ENCODE measurements at regions not wholly inside any gene's neighbourhood (a gene's known extent, or its start where the extent isn't known, plus 50 kb on each side); places are given as distances from the start of the nearest gene placed in this dataset.

GRCh38 chr11:122330279-122330965 lies 214.4 kb upstream of the BLID start:
- Mint-ChIP-seq H3K36me3 (ENCODE audit: insufficient read depth, unreplicated experiment) (no peaks in the 10 kb centered on the region), H3K9me3 (ENCODE audit: unreplicated experiment) (no peaks in the 10 kb centered on the region), H3K27me3 (ENCODE audit: insufficient read depth, unreplicated experiment) (peaks cover 12% of the 10 kb centered on the region), H3K4me1 (ENCODE audit: low read depth, unreplicated experiment) (no peaks in the 10 kb centered on the region), H3K27ac (ENCODE audit: unreplicated experiment) (no peak overlapping the region), H3K4me3 (ENCODE audit: unreplicated experiment) (no peak overlapping the region)
- POLR2A ChIA-PET, result no interaction called here
- Histone ChIP-seq H3K4me3 (ENCODE audit: low read depth, low read length) (no peak overlapping the region), H3K4me1 (no peaks in the 10 kb centered on the region), H3K36me3 (ENCODE audit: control insufficient read depth, insufficient read depth, low read length) (no peaks in the 10 kb centered on the region), H3K27me3 (replicated peaks; ENCODE audit: control insufficient read depth, insufficient read depth, low read length) (no peaks in the 10 kb centered on the region), H3K9me3 (no peaks in the 10 kb centered on the region)
- DNase-seq, result no peak
- BruUV-seq (replicated peaks), result no TSS peak
- no peak for TF ChIP-seq CTCF (IDR thresholded peaks at IDR 0.05; ENCODE audit: insufficient read depth in 1 of 2, low read depth in 1 of 2, low read length in 1 of 2, severe bottlenecking in 1 of 2, unreplicated experiment in 1 of 2)
- intact Hi-C loops (cut with micrococcal nuclease; ENCODE audit: unreplicated experiment), result no loop called here
- CTCF ChIA-PET, result no interaction called here

GRCh38 chr11:122327528-122327927 lies 211.5 kb upstream of the BLID start:
- CTCF ChIA-PET, result no interaction called here
- POLR2A ChIA-PET, result no interaction called here
- Histone ChIP-seq H3K4me3 (ENCODE audit: low read depth, low read length) (no peak overlapping the region), H3K36me3 (ENCODE audit: control insufficient read depth, insufficient read depth, low read length) (no peaks in the 10 kb centered on the region), H3K27me3 (replicated peaks; ENCODE audit: control insufficient read depth, insufficient read depth, low read length) (no peaks in the 10 kb centered on the region), H3K4me1 (no peaks in the 10 kb centered on the region), H3K9me3 (no peaks in the 10 kb centered on the region)
- no peaks in the 10 kb centered on the region for H3K9me3 Mint-ChIP-seq (ENCODE audit: unreplicated experiment)
- no peaks in the 10 kb centered on the region for H3K36me3 Mint-ChIP-seq (ENCODE audit: insufficient read depth, unreplicated experiment)
- no peak overlapping the region for H3K4me3 Mint-ChIP-seq (ENCODE audit: unreplicated experiment)
- intact Hi-C loops (cut with micrococcal nuclease; ENCODE audit: unreplicated experiment), result no loop called here
- H3K27ac Mint-ChIP-seq (ENCODE audit: unreplicated experiment), result no peak overlapping the region
- no peak for TF ChIP-seq CTCF (IDR thresholded peaks at IDR 0.05; ENCODE audit: insufficient read depth in 1 of 2, low read depth in 1 of 2, low read length in 1 of 2, severe bottlenecking in 1 of 2, unreplicated experiment in 1 of 2)
- peaks cover 7% of the 10 kb centered on the region for H3K27me3 Mint-ChIP-seq (ENCODE audit: insufficient read depth, unreplicated experiment)
- no peaks in the 10 kb centered on the region for H3K4me1 Mint-ChIP-seq (ENCODE audit: low read depth, unreplicated experiment)
- BruUV-seq (replicated peaks), result no TSS peak
- DNase-seq, result no peak

GRCh38 chr11:122323754-122324421 lies 207.9 kb upstream of the BLID start:
- ChIA-PET CTCF (no interaction called here), POLR2A (no interaction called here)
- Histone ChIP-seq H3K27me3 (replicated peaks; ENCODE audit: control insufficient read depth, insufficient read depth, low read length) (no peaks in the 10 kb centered on the region), H3K4me3 (ENCODE audit: low read depth, low read length) (no peak overlapping the region), H3K9me3 (no peaks in the 10 kb centered on the region), H3K36me3 (ENCODE audit: control insufficient read depth, insufficient read depth, low read length) (no peaks in the 10 kb centered on the region), H3K4me1 (no peaks in the 10 kb centered on the region)
- TF ChIP-seq CTCF (IDR thresholded peaks at IDR 0.05; ENCODE audit: insufficient read depth in 1 of 2, low read depth in 1 of 2, low read length in 1 of 2, severe bottlenecking in 1 of 2, unreplicated experiment in 1 of 2), result no peak
- intact Hi-C loops (cut with micrococcal nuclease; ENCODE audit: unreplicated experiment), result no loop called here
- Mint-ChIP-seq H3K27me3 (ENCODE audit: insufficient read depth, unreplicated experiment) (peaks cover 18% of the 10 kb centered on the region), H3K4me3 (ENCODE audit: unreplicated experiment) (no peak overlapping the region), H3K27ac (ENCODE audit: unreplicated experiment) (no peak overlapping the region), H3K4me1 (ENCODE audit: low read depth, unreplicated experiment) (no peaks in the 10 kb centered on the region), H3K36me3 (ENCODE audit: insufficient read depth, unreplicated experiment) (no peaks in the 10 kb centered on the region), H3K9me3 (ENCODE audit: unreplicated experiment) (no peaks in the 10 kb centered on the region)
- no peak for DNase-seq
- no TSS peak for BruUV-seq (replicated peaks)

All from Caco-2 (cell line).